ENCODE measurements at regions not wholly inside any gene's neighbourhood (a gene's known extent, or its start where the extent isn't known, plus 50 kb on each side); places are given as distances from the start of the nearest gene placed in this dataset.

DNA sequence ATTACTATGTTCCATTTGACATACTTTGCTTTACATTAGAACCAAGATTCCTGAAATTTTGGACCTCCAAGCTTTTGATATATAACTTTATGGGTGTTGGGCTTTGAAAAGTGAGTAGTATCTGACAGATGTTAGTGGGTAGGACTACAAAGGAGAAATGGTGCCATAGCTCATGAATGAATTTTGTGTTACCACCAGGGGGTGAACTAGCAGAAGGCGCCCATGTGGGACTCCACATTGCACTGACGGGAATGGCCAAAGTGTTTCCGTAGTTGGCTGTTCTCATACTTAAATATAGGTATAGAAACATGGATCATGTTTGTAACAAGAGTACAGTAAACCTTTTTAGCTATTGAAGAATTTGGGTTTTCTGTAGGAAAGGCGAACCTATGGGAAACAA lies 337.5 kb downstream of the FLRT2 start:
- DNase-seq (no peak), ATAC-seq (ENCODE audit: low read depth) (no peak)
- H3K9me3 ChIP-seq (ENCODE audit: control insufficient read depth, insufficient read depth, low read length): no peaks in the 10 kb centered on the region
- H2AK9ac ChIP-seq (replicated peaks; ENCODE audit: low read depth, low read length, poor library complexity): no peak overlapping the region
- H3K9ac ChIP-seq (ENCODE audit: low read depth, low read length): no peak overlapping the region
- no peak overlapping the region for H3K23ac ChIP-seq (ENCODE audit: low read depth, low read length)
- H3K27ac ChIP-seq (ENCODE audit: insufficient read depth, low read length): no peak overlapping the region
- ChIA-PET POLR2A (ENCODE audit: unreplicated experiment) (no interaction called here), CTCF (interaction anchor here (0.8 kb wide), 1 partner anchor 11 kb away, joined by 3 read pairs; no protein-coding TSS in a partner anchor)
- no peak overlapping the region for H3K56ac ChIP-seq (ENCODE audit: extremely low read depth, insufficient read depth, low read length)
- H4K5ac ChIP-seq (ENCODE audit: low read depth, low read length): no peak overlapping the region
- H3K4me3 ChIP-seq (ENCODE audit: insufficient read depth, low read depth, low read length): no peak overlapping the region
- H2BK20ac ChIP-seq (ENCODE audit: low read depth, low read length): no peak overlapping the region
- no peak overlapping the region for H3K14ac ChIP-seq (replicated peaks; ENCODE audit: low read depth, low read length)
- no peak overlapping the region for H2BK120ac ChIP-seq (ENCODE audit: low read depth, low read length)
- TF ChIP-seq CTCF (conservative IDR thresholded peaks at IDR 0.05; ENCODE audit: low read depth, low read length) (0 out of 2 replicates have a peak, but pooled peaks have one; percentile 0), MAZ (IDR thresholded peaks at IDR 0.05; ENCODE audit: borderline replicate concordance, low read depth, low read length) (no peak)
- H2AK5ac ChIP-seq (ENCODE audit: low read depth, low read length): no peak overlapping the region
- H3K79me1 ChIP-seq (ENCODE audit: low read depth in 1 of 2, low read length in 2 of 2): no peaks in the 10 kb centered on the region
- H2BK15ac ChIP-seq (ENCODE audit: low read depth, low read length): no peak overlapping the region
- no peaks in the 10 kb centered on the region for H3K27me3 ChIP-seq (ENCODE audit: control insufficient read depth, insufficient read depth, low read length)
- H2AFZ ChIP-seq (replicated peaks; ENCODE audit: low read length, poor library complexity): no peak overlapping the region
- H3K4me2 ChIP-seq (ENCODE audit: low read depth, low read length): no peak overlapping the region
- H3K4ac ChIP-seq (ENCODE audit: low read depth, low read length): no peak overlapping the region
- dilution Hi-C loops (cut with HindIII; ENCODE audit: low sequenced_read_pairs, unreplicated experiment) (no loop called here), in situ Hi-C loops (cut with MboI; ENCODE audit: low sequenced_read_pairs) (no loop called here), intact Hi-C loops (cut with micrococcal nuclease) (no loop called here)
- no peaks in the 10 kb centered on the region for H4K20me1 ChIP-seq (ENCODE audit: insufficient read depth, low read length)
- no TSS peak for BruUV-seq (replicated peaks)
- H3K18ac ChIP-seq (ENCODE audit: low read depth, low read length): no peak overlapping the region
- no peaks in the 10 kb centered on the region for H3K36me3 ChIP-seq (ENCODE audit: control insufficient read depth, insufficient read depth, low read length)
- no peaks in the 10 kb centered on the region for H3K4me1 ChIP-seq (ENCODE audit: control insufficient read depth, insufficient read depth, low read length)
- H4K8ac ChIP-seq (ENCODE audit: low read depth in 2 of 2, low read length in 2 of 2): no peak overlapping the region
- H4K91ac ChIP-seq (ENCODE audit: insufficient read depth, low read depth, low read length): no peak overlapping the region
- H2BK5ac ChIP-seq (ENCODE audit: low read depth, low read length, poor library complexity, severe bottlenecking): no peak overlapping the region
- no peaks in the 10 kb centered on the region for H3K9me1 ChIP-seq (ENCODE audit: insufficient read depth, low read length)
- no CpG with 5 or more reads among the region's 4 CpGs for WGBS, 2 experiments (ENCODE audit: extremely low coverage in 2 of 2, insufficient read length in 1 of 2)

Measured in IMR-90 (cell line).